Mesenchymal stem cell (in vitro differentiated cells and primary cell): ENCODE measurements at regions not wholly inside any gene's neighbourhood (a gene's known extent, or its start where the extent isn't known, plus 50 kb on each side); places are given as distances from the start of the nearest gene placed in this dataset.

Experiments used
- DNase-seq: peaks from one replicate; pipeline ENCODE4 v3.0.0-alpha.2; 2013
- H2AFZ ChIP-seq: one replicate; pipeline ENCODE4 v1.6.1; 2013; ENCODE audit warnings: low read depth, mild to moderate bottlenecking, control low read depth, inconsistent platforms, low read length, moderate library complexity
- H2AK5ac ChIP-seq: 2 replicates; pipeline ENCODE4 v1.6.1; 2013; ENCODE audit warnings: low read length, moderate library complexity, mild to moderate bottlenecking, inconsistent platforms; ENCODE audit not compliant: severe bottlenecking
- H2BK120ac ChIP-seq: one replicate; pipeline ENCODE4 v1.6.1; 2013; ENCODE audit warnings: low read depth, mild to moderate bottlenecking, inconsistent platforms, low read length, moderate library complexity
- H2BK12ac ChIP-seq, 2 experiments: one replicate each; pipeline ENCODE4 v1.6.1; 2013; ENCODE audit warnings: inconsistent platforms in 2 of 2, low read length in 2 of 2, mild to moderate bottlenecking in 2 of 2, moderate library complexity in 2 of 2, control low read depth in 1 of 2
- H2BK15ac ChIP-seq: one replicate; pipeline ENCODE4 v1.6.1; 2013; ENCODE audit warnings: mild to moderate bottlenecking, low read depth, inconsistent platforms; ENCODE audit not compliant: poor library complexity, severe bottlenecking
- H2BK5ac ChIP-seq: 2 replicates; pipeline ENCODE4 v1.6.1; 2013; ENCODE audit warnings: low read depth, mild to moderate bottlenecking, low read length, control low read depth, inconsistent platforms; ENCODE audit not compliant: poor library complexity, severe bottlenecking
- H3K14ac ChIP-seq, 2 experiments: one replicate each; pipeline ENCODE4 v1.6.1; 2013; ENCODE audit warnings: inconsistent platforms in 2 of 2, low read length in 2 of 2, control low read depth in 1 of 2, mild to moderate bottlenecking in 1 of 2, moderate library complexity in 1 of 2
- H3K18ac ChIP-seq, 2 experiments: one replicate each; pipeline ENCODE4 v1.6.1; 2013; ENCODE audit warnings: inconsistent platforms in 2 of 2, low read length in 2 of 2, control low read depth in 1 of 2, low read depth in 1 of 2, mild to moderate bottlenecking in 1 of 2
- H3K23ac ChIP-seq, 2 experiments: one replicate each; pipeline ENCODE4 v1.6.1; 2013; ENCODE audit warnings: inconsistent platforms in 2 of 2, low read length in 2 of 2, mild to moderate bottlenecking in 2 of 2, moderate library complexity in 2 of 2, control low read depth in 1 of 2
- H3K27ac ChIP-seq: 2 replicates; pipeline ENCODE4 v1.5.1; 2013; ENCODE audit warnings: mild to moderate bottlenecking, moderate library complexity, low read length, control low read depth, inconsistent platforms; ENCODE audit not compliant: poor library complexity, severe bottlenecking
- H3K27me3 ChIP-seq, 2 experiments: 2 replicates each; pipeline versions ENCODE4 v1.6.1 to v1.7.0; 2013; ENCODE audit warnings: low read length in 2 of 2, mild to moderate bottlenecking in 2 of 2, moderate library complexity in 2 of 2, control low read depth in 1 of 2, inconsistent platforms in 1 of 2; ENCODE audit not compliant: control insufficient read depth in 1 of 2, insufficient read depth in 1 of 2
- H3K36me3 ChIP-seq, 2 experiments: 2 replicates each; pipeline versions ENCODE4 v1.6.1 to v1.7.0; 2013; ENCODE audit warnings: low read length in 2 of 2, control low read depth in 1 of 2, inconsistent platforms in 1 of 2, low read depth in 1 of 2, mild to moderate bottlenecking in 1 of 2; ENCODE audit not compliant: insufficient read depth in 2 of 2, control insufficient read depth in 1 of 2
- H3K4ac ChIP-seq, 2 experiments: one replicate each; pipeline ENCODE4 v1.6.1; 2013; ENCODE audit warnings: inconsistent platforms in 2 of 2, low read length in 2 of 2, mild to moderate bottlenecking in 2 of 2, moderate library complexity in 2 of 2, control low read depth in 1 of 2, low read depth in 1 of 2
- H3K4me1 ChIP-seq: 2 replicates; pipeline ENCODE4 v1.6.1; 2013; ENCODE audit warnings: low read depth, low read length, control low read depth; ENCODE audit not compliant: control insufficient read depth, insufficient read depth
- H3K4me2 ChIP-seq: 2 replicates; pipeline ENCODE4 v1.6.1; 2013; ENCODE audit warnings: low read length, mild to moderate bottlenecking, inconsistent platforms; ENCODE audit not compliant: poor library complexity, severe bottlenecking
- H3K4me3 ChIP-seq, 2 experiments: 2 replicates each; pipeline versions ENCODE4 v1.5.1 to v1.7.0; 2013; ENCODE audit warnings: low read length in 2 of 2, mild to moderate bottlenecking in 2 of 2, control low read depth in 1 of 2, low read depth in 1 of 2; ENCODE audit not compliant: insufficient read depth in 1 of 2
- H3K79me1 ChIP-seq: replicated peaks from 2 replicates; pipeline ENCODE4 v1.6.1; 2013; ENCODE audit warnings: mild to moderate bottlenecking, control low read depth, low read length, inconsistent platforms; ENCODE audit not compliant: poor library complexity, severe bottlenecking
- H3K9ac ChIP-seq: 2 replicates; pipeline ENCODE4 v1.7.0; 2013; ENCODE audit warnings: mild to moderate bottlenecking, low read length, moderate library complexity
- H3K9me3 ChIP-seq: 2 replicates; pipeline ENCODE4 v1.7.0; 2013; ENCODE audit warnings: mild to moderate bottlenecking, low read length; ENCODE audit not compliant: control insufficient read depth
- H4K8ac ChIP-seq: one replicate; pipeline ENCODE4 v1.6.1; 2013; ENCODE audit warnings: inconsistent platforms, mild to moderate bottlenecking, low read length, moderate library complexity
- H4K91ac ChIP-seq: one replicate; pipeline ENCODE4 v1.6.1; 2013; ENCODE audit warnings: mild to moderate bottlenecking, low read length, inconsistent platforms
- WGBS: methylation state at CpG from one replicate; pipeline ENCODE4 v1.1.7; 2013; ENCODE audit warnings: mixed read lengths; 5-methylcytosine and 5-hydroxymethylcytosine counted together

DNA sequence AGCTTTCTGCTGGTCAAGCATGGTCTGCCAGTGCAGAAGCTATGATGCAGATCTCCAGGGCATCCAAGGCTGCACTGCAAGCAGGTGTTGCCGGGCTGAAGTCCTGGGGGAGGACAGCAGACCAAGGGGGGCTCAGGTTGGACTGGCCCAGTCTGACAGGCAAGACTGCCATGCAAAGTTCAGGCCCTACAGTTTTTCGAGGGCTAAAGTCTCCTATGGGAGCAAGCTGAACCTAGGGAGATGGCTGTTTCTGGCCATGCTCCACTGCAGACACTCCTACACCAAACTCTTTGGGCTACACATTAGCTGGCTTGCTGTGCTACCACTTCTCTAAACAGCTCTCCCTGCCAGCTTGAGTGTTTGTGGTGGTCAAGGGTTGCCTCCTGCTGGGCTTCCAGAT lies 130.0 kb upstream of the SYNCRIP start:
- no peak overlapping the region for H3K4me2 ChIP-seq
- H3K18ac ChIP-seq, result no peak overlapping the region
- no peak overlapping the region for H2BK12ac ChIP-seq
- H3K36me3 ChIP-seq, result no peaks in the 10 kb centered on the region
- no peak overlapping the region for H2BK120ac ChIP-seq
- no peak overlapping the region for H3K4me3 ChIP-seq
- H2AK5ac ChIP-seq, result no peak overlapping the region
- H3K4me1 ChIP-seq, result no peaks in the 10 kb centered on the region
- H3K23ac ChIP-seq, result no peak overlapping the region
- H3K27me3 ChIP-seq, result no peaks in the 10 kb centered on the region
- H3K9me3 ChIP-seq, result peaks cover 4% of the 10 kb centered on the region
- H2BK15ac ChIP-seq, result no peak overlapping the region
- DNase-seq, result no peak
- no peak overlapping the region for H3K9ac ChIP-seq
- H2BK5ac ChIP-seq, result no peak overlapping the region
- H3K27ac ChIP-seq, result no peak overlapping the region
- 66% methylated on average over 2 of the region's 2 CpGs for WGBS
- H4K91ac ChIP-seq, result no peak overlapping the region
- H2AFZ ChIP-seq, result no peak overlapping the region
- no peak overlapping the region for H3K4ac ChIP-seq
- H4K8ac ChIP-seq, result no peak overlapping the region
- H3K14ac ChIP-seq, result no peak overlapping the region
- H3K79me1 ChIP-seq, result no peaks in the 10 kb centered on the region

DNA sequence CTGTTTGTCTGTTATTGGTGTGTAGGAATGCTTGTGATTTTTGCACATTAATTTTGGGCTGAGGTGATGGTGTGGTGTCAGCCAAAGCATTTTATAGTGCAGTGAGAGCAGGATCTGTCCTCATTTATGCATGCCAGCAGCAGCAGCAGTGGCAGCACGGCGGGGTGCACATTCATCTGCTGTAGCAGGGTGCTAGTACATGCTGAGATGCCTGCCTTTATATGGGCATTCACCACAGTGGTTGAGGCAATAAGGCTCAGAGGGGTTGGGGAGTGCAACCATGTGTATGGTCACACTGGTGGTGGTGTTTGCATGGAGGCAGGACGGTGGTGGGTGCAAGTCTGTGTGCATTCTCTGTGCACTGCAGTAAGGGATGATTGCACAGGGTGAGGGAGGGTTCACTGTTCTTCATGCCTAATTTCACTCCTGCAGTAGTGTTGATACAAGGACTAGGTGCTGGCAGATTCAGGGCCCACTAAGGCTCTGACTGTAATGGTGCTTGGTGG lies 129.3 kb upstream of the SYNCRIP start:
- Histone ChIP-seq H3K27ac (no peak overlapping the region), H3K18ac (no peak overlapping the region), H4K8ac (no peak overlapping the region), H2AK5ac (no peak overlapping the region), H3K9me3 (peaks cover 4% of the 10 kb centered on the region), H3K14ac (peak overlapping the region in 1 of 2 experiments; percentile 35), H4K91ac (no peak overlapping the region), H3K9ac (no peak overlapping the region), H3K4ac (no peak overlapping the region), H3K23ac (no peak overlapping the region), H2BK120ac (no peak overlapping the region), H2BK12ac (no peak overlapping the region), H3K36me3 (no peaks in the 10 kb centered on the region), H3K4me3 (no peak overlapping the region), H3K4me2 (no peak overlapping the region), H2AFZ (no peak overlapping the region), H2BK5ac (no peak overlapping the region), H3K79me1 (no peaks in the 10 kb centered on the region), H3K4me1 (no peaks in the 10 kb centered on the region), H2BK15ac (no peak overlapping the region), H3K27me3 (no peaks in the 10 kb centered on the region)
- DNase-seq, result no peak
- 71% methylated on average over 3 of the region's 3 CpGs for WGBS

DNA sequence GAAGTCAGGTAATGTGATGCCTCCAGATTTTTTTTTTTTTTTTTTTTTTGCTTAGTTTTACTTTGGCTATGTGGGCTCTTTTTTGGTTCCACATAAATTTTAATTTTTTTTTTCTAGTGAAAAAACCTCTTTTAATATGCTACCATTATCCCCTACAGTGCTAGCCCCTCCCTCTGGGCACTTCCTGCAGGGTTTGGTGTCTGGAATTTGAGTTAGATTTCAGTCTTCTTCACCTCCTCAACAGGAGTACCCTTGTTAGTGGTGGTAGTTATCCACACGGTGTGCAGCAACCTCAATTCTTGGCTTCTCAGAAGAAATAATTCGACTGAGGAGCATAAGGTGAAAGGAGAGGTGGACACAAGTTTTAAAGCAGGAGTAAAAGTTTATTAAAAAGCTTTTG lies 128.8 kb upstream of the SYNCRIP start:
- no peak overlapping the region for H3K4me3 ChIP-seq
- DNase-seq, result no peak
- no peak overlapping the region for H2BK15ac ChIP-seq
- H2BK5ac ChIP-seq, result no peak overlapping the region
- no peak overlapping the region for H4K91ac ChIP-seq
- no peak overlapping the region for H3K23ac ChIP-seq
- H2AFZ ChIP-seq, result no peak overlapping the region
- H3K4me2 ChIP-seq, result no peak overlapping the region
- no peaks in the 10 kb centered on the region for H3K4me1 ChIP-seq
- no peak overlapping the region for H2BK12ac ChIP-seq
- no peak overlapping the region for H3K9ac ChIP-seq
- H3K18ac ChIP-seq, result no peak overlapping the region
- H3K9me3 ChIP-seq, result peaks cover 4% of the 10 kb centered on the region
- no peak overlapping the region for H4K8ac ChIP-seq
- no peaks in the 10 kb centered on the region for H3K27me3 ChIP-seq
- H3K36me3 ChIP-seq, result no peaks in the 10 kb centered on the region
- no peak overlapping the region for H2BK120ac ChIP-seq
- no peak overlapping the region for H3K14ac ChIP-seq
- WGBS, result 71% methylated on average over 2 of the region's 2 CpGs
- H3K4ac ChIP-seq, result no peak overlapping the region
- H3K27ac ChIP-seq, result no peak overlapping the region
- no peaks in the 10 kb centered on the region for H3K79me1 ChIP-seq
- H2AK5ac ChIP-seq, result no peak overlapping the region

GRCh38 chr6:85764844-85765243 lies 122.2 kb upstream of the SYNCRIP start:
- no peak overlapping the region for H3K9ac ChIP-seq
- no peaks in the 10 kb centered on the region for H3K9me3 ChIP-seq
- H3K4ac ChIP-seq, result no peak overlapping the region
- no peak overlapping the region for H2AFZ ChIP-seq
- H3K79me1 ChIP-seq, result no peaks in the 10 kb centered on the region
- no peak overlapping the region for H3K18ac ChIP-seq
- H3K4me3 ChIP-seq, result no peak overlapping the region
- no peak overlapping the region for H2BK15ac ChIP-seq
- no peaks in the 10 kb centered on the region for H3K36me3 ChIP-seq
- H3K4me2 ChIP-seq, result no peak overlapping the region
- H4K91ac ChIP-seq, result no peak overlapping the region
- H2AK5ac ChIP-seq, result no peak overlapping the region
- H2BK12ac ChIP-seq, result no peak overlapping the region
- H3K27me3 ChIP-seq, result no peaks in the 10 kb centered on the region
- no peak for DNase-seq
- WGBS, result 86% methylated on average over 3 of the region's 3 CpGs
- H3K27ac ChIP-seq, result no peak overlapping the region
- no peak overlapping the region for H2BK120ac ChIP-seq
- H3K4me1 ChIP-seq, result no peaks in the 10 kb centered on the region
- H4K8ac ChIP-seq, result no peak overlapping the region
- no peak overlapping the region for H2BK5ac ChIP-seq
- H3K23ac ChIP-seq, result no peak overlapping the region
- no peak overlapping the region for H3K14ac ChIP-seq
